Endothelial cell of umbilical vein (primary cell): ENCODE measurements at regions not wholly inside any gene's neighbourhood (a gene's known extent, or its start where the extent isn't known, plus 50 kb on each side); places are given as distances from the start of the nearest gene placed in this dataset.

Experiments used
- BruUV-seq: library from RNA; stranded (reverse); fragments of 400-500 nt; replicated peaks from 2 replicates; lab custom pipeline; 2021; lab: Mats Ljungman, UMichigan
- CTCF ChIA-PET: fragments of 300-600, 350-600 bp; sonication (Branson Sonifier 250); formaldehyde crosslinking; loops from one replicate; lab custom pipeline; 2021; ENCODE audit warnings: antibody characterized with exemption, inconsistent platforms; lab: Charles Lee
- POLR2A ChIA-PET: fragments of 300-600, 350-600 bp; sonication (Branson Sonifier 250); formaldehyde crosslinking; loops from one replicate; lab custom pipeline; 2021; ENCODE audit warnings: antibody characterized with exemption, inconsistent platforms; lab: Charles Lee
- DNase-seq: peaks from one replicate; pipeline ENCODE4 v3.0.0-alpha.2; 2011; ENCODE audit warnings: low read depth, low spot score
- FAIRE-seq: peaks from 2 replicates; lab custom pipeline; 2011; peaks lifted over from hg19 to GRCh38; lab: Jason Lieb, UNC
- H2AFZ ChIP-seq: 2 replicates; pipeline ENCODE4 v1.6.0; 2012; ENCODE audit warnings: low read depth, low read length, control low read depth, inconsistent platforms
- H3K27ac ChIP-seq: 2 replicates; pipeline ENCODE4 v1.5.1; 2011; ENCODE audit warnings: low read depth, mild to moderate bottlenecking, control low read depth, low read length, moderate library complexity; ENCODE audit not compliant: insufficient read depth
- H3K27me3 ChIP-seq, 2 experiments: 2 replicates each; pipeline versions ENCODE4 v1.6.0 to v1.6.1; 2011; ENCODE audit warnings: low read length in 2 of 2, mixed read lengths in 1 of 2; ENCODE audit not compliant: control insufficient read depth in 2 of 2, insufficient read depth in 2 of 2
- H3K36me3 ChIP-seq, 2 experiments: 2 replicates in 1 of 2; 3 replicates in 1 of 2; pipeline ENCODE4 v1.5.1; 2011; ENCODE audit warnings: low read length in 2 of 2, mild to moderate bottlenecking in 1 of 2, moderate library complexity in 1 of 2; ENCODE audit not compliant: control insufficient read depth in 2 of 2, insufficient read depth in 2 of 2; ENCODE audit errors: extremely low read depth in 1 of 2
- H3K4me1 ChIP-seq: 3 replicates; pipeline ENCODE4 v1.5.1; 2011; ENCODE audit warnings: mild to moderate bottlenecking, low read length; ENCODE audit not compliant: control insufficient read depth, insufficient read depth; ENCODE audit errors: extremely low read depth
- H3K4me2 ChIP-seq: 2 replicates; pipeline ENCODE4 v1.6.1; 2011; ENCODE audit warnings: low read length, control low read depth, mixed read lengths; ENCODE audit not compliant: insufficient read depth
- H3K4me3 ChIP-seq, 3 experiments: fragments of 200-600 bp in 1 of 3; sonication (generic), shearing (Covaris generic) in 1 of 3; replicated peaks in 1 of 3; 2 replicates each; pipeline ENCODE4 v1.5.1; 2011 to 2016; ENCODE audit warnings: control low read depth in 3 of 3, low read length in 3 of 3, mild to moderate bottlenecking in 2 of 3, inconsistent platforms in 1 of 3, low read depth in 1 of 3, moderate library complexity in 1 of 3; ENCODE audit not compliant: insufficient read depth in 1 of 3
- H3K79me2 ChIP-seq: 2 replicates; pipeline ENCODE4 v1.6.0; 2012; ENCODE audit warnings: low read length, inconsistent platforms; ENCODE audit not compliant: control insufficient read depth, insufficient read depth
- H3K9ac ChIP-seq: replicated peaks from 2 replicates; pipeline ENCODE3; 2011; ENCODE audit warnings: low read length, control low read depth; ENCODE audit not compliant: insufficient read depth; ENCODE audit errors: extremely low read depth
- H3K9me1 ChIP-seq: replicated peaks from 3 replicates; pipeline ENCODE4 v1.6.0; 2011; ENCODE audit warnings: mild to moderate bottlenecking, low read length; ENCODE audit not compliant: control insufficient read depth, insufficient read depth; ENCODE audit errors: extremely low read depth
- H3K9me3 ChIP-seq: replicated peaks from 2 replicates; pipeline ENCODE4 v1.5.1; 2012; ENCODE audit warnings: low read length, inconsistent platforms; ENCODE audit not compliant: control insufficient read depth, insufficient read depth
- H4K20me1 ChIP-seq: replicated peaks from 2 replicates; pipeline ENCODE3; 2011; ENCODE audit warnings: mild to moderate bottlenecking, low read length; ENCODE audit not compliant: control insufficient read depth, insufficient read depth; ENCODE audit errors: extremely low read depth
- EZH2 ChIP-seq: IDR thresholded peaks from 2 replicates; pipeline ENCODE4 v1.6.1; 2012; ENCODE audit warnings: borderline replicate concordance, low read depth, mild to moderate bottlenecking, moderate library complexity, low read length, inconsistent platforms; ENCODE audit not compliant: severe bottlenecking
- FOS ChIP-seq: IDR thresholded peaks from 2 replicates; pipeline ENCODE4 v1.6.1; 2011; ENCODE audit warnings: mild to moderate bottlenecking, low read length, moderate library complexity, borderline replicate concordance; ENCODE audit not compliant: insufficient read depth
- GATA2 ChIP-seq: IDR thresholded peaks from 2 replicates; pipeline ENCODE4 v1.7.0; 2011; ENCODE audit warnings: low read depth, mild to moderate bottlenecking, moderate library complexity, mixed read lengths, low read length; ENCODE audit not compliant: insufficient read length, insufficient read depth
- JUN ChIP-seq: IDR thresholded peaks from 2 replicates; pipeline ENCODE4 v1.6.1; 2011; ENCODE audit warnings: borderline replicate concordance, low read depth; ENCODE audit not compliant: insufficient read length, insufficient read depth
- MYC ChIP-seq: IDR thresholded peaks from one replicate; pipeline ENCODE4 v1.6.1; 2011; ENCODE audit warnings: mild to moderate bottlenecking, low read depth, low read length
- POLR2A ChIP-seq: IDR thresholded peaks from 2 replicates; pipeline ENCODE4 v1.6.1; 2012; ENCODE audit warnings: low read depth, mild to moderate bottlenecking, control low read depth, low read length
- POLR2AphosphoS5 ChIP-seq: IDR thresholded peaks from 2 replicates; pipeline ENCODE4 v1.6.1; 2012; ENCODE audit warnings: low read depth, mild to moderate bottlenecking, control low read depth, low read length, moderate library complexity; ENCODE audit not compliant: insufficient read depth
- dilution Hi-C: fragments of 300-500 bp; cut with MboI; formaldehyde crosslinking; loops from one replicate; pipeline ENCODE4 v1.15.0; 2019; ENCODE audit warnings: low sequenced_read_pairs; ENCODE audit not compliant: extremely low pct_ligation_motif_present
- intact Hi-C: fragments of 100-400 bp; cut with micrococcal nuclease; formaldehyde crosslinking; loops from one replicate; pipeline ENCODE4 v1.10.0; 2022
- TF ChIP-seq, protein P1 (sequence below): IDR thresholded peaks from 2 replicates; pipeline ENCODE4 v1.6.1; 2011; ENCODE audit not compliant: insufficient read depth, insufficient read length
- TF ChIP-seq, protein P2 (sequence below), 2 donors: IDR thresholded peaks; 1 replicate in 1 of 2; 2 replicates in 1 of 2; pipeline ENCODE4 v1.5.1; 2011; ENCODE audit warnings: low read length in 2 of 2, mild to moderate bottlenecking in 2 of 2, moderate library complexity in 2 of 2, control low read depth in 1 of 2, inconsistent platforms in 1 of 2, low read depth in 1 of 2; ENCODE audit not compliant: insufficient read depth in 1 of 2; ENCODE audit errors: extremely low read depth in 1 of 2

DNA sequence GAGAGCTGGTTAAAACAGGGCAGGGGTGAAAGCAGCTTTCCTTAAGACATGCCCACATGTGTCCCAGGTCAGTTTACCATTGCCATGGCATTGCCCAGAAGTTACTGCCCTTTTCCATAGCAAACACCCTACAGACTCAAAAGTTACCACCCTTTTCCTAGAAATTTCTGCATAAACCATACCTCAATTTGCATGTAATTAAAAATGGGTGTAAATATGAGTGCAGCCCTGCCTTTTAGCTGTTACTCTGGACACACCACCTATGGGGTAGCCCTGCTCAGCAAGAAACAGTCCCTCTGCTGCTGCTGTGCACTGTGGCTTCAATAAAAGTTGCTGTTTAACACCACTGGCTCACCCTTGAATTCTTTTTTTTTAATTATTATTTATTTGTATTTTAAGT is 168.5 kb upstream of the C16orf82 start:
- intact Hi-C loops: no loop called here
- POLR2A ChIA-PET: no interaction called here
- BruUV-seq: no TSS peak
- TF ChIP-seq JUN: no peak
- TF ChIP-seq FOS: no peak
- TF ChIP-seq, protein P1, sequence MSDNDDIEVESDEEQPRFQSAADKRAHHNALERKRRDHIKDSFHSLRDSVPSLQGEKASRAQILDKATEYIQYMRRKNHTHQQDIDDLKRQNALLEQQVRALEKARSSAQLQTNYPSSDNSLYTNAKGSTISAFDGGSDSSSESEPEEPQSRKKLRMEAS: no peak
- no peak for TF ChIP-seq MYC
- TF ChIP-seq POLR2AphosphoS5: no peak
- TF ChIP-seq EZH2: no peak
- no peak for TF ChIP-seq GATA2
- TF ChIP-seq, protein P2, sequence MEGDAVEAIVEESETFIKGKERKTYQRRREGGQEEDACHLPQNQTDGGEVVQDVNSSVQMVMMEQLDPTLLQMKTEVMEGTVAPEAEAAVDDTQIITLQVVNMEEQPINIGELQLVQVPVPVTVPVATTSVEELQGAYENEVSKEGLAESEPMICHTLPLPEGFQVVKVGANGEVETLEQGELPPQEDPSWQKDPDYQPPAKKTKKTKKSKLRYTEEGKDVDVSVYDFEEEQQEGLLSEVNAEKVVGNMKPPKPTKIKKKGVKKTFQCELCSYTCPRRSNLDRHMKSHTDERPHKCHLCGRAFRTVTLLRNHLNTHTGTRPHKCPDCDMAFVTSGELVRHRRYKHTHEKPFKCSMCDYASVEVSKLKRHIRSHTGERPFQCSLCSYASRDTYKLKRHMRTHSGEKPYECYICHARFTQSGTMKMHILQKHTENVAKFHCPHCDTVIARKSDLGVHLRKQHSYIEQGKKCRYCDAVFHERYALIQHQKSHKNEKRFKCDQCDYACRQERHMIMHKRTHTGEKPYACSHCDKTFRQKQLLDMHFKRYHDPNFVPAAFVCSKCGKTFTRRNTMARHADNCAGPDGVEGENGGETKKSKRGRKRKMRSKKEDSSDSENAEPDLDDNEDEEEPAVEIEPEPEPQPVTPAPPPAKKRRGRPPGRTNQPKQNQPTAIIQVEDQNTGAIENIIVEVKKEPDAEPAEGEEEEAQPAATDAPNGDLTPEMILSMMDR (IDR thresholded peaks at IDR 0.05; ENCODE audit: extremely low read depth in 1 of 2, insufficient read depth in 1 of 2, low read depth in 1 of 2, low read length in 2 of 2): no peak
- TF ChIP-seq POLR2A: no peak
- no peak overlapping the region for H3K9ac ChIP-seq
- no peaks in the 10 kb centered on the region for H4K20me1 ChIP-seq
- H2AFZ ChIP-seq: no peak overlapping the region
- no peaks in the 10 kb centered on the region for H3K9me1 ChIP-seq
- no peaks in the 10 kb centered on the region for H3K4me1 ChIP-seq
- no peaks in the 10 kb centered on the region for H3K79me2 ChIP-seq
- no peak overlapping the region for H3K4me3 ChIP-seq
- CTCF ChIA-PET: no interaction called here
- H3K4me2 ChIP-seq: no peak overlapping the region
- no peak overlapping the region for H3K27ac ChIP-seq
- H3K9me3 ChIP-seq: no peaks in the 10 kb centered on the region
- H3K27me3 ChIP-seq: no peaks in the 10 kb centered on the region
- H3K36me3 ChIP-seq: no peaks in the 10 kb centered on the region
- dilution Hi-C loops: no loop called here
- FAIRE-seq (no peak), DNase-seq (no peak)
